WERI-Rb-1 (cell line): ENCODE measurements at regions not wholly inside any gene's neighbourhood (a gene's known extent, or its start where the extent isn't known, plus 50 kb on each side); places are given as distances from the start of the nearest gene placed in this dataset.

ENCODE experiments used
- DNase-seq: peaks from one replicate; pipeline ENCODE4 v3.0.0-alpha.2; 2020
- H3K27ac ChIP-seq: fragments of 250-450 bp; sonication (Bioruptor Pico); 2 replicates; pipeline ENCODE4 v1.5.1; 2020; ENCODE audit warnings: mild to moderate bottlenecking, moderate library complexity
- H3K27me3 ChIP-seq: fragments of 250-450 bp; sonication (Bioruptor Pico); 2 replicates; pipeline ENCODE4 v1.5.1; 2021; ENCODE audit warnings: mild to moderate bottlenecking, low read depth, moderate library complexity; ENCODE audit not compliant: insufficient read depth, severe bottlenecking
- H3K36me3 ChIP-seq: fragments of 250-450 bp; sonication (Bioruptor Pico); 2 replicates; pipeline ENCODE4 v1.5.1; 2020; ENCODE audit warnings: mild to moderate bottlenecking, moderate library complexity
- H3K4me3 ChIP-seq: 2 replicates; pipeline ENCODE4 v1.5.1; 2011; ENCODE audit warnings: low read depth, mild to moderate bottlenecking, control low read depth, low read length
- H3K9me3 ChIP-seq: fragments of 250-450 bp; sonication (Bioruptor Pico); 2 replicates; pipeline ENCODE4 v1.5.1; 2021; ENCODE audit warnings: mild to moderate bottlenecking, moderate library complexity; ENCODE audit not compliant: severe bottlenecking
- TF ChIP-seq, protein P1 (sequence below): IDR thresholded peaks from 2 replicates; pipeline ENCODE4 v1.5.1; 2011; ENCODE audit warnings: low read depth, mild to moderate bottlenecking, control low read depth, inconsistent platforms, low read length

- no peak overlapping the region for H3K27ac ChIP-seq
- TF ChIP-seq, protein P1, sequence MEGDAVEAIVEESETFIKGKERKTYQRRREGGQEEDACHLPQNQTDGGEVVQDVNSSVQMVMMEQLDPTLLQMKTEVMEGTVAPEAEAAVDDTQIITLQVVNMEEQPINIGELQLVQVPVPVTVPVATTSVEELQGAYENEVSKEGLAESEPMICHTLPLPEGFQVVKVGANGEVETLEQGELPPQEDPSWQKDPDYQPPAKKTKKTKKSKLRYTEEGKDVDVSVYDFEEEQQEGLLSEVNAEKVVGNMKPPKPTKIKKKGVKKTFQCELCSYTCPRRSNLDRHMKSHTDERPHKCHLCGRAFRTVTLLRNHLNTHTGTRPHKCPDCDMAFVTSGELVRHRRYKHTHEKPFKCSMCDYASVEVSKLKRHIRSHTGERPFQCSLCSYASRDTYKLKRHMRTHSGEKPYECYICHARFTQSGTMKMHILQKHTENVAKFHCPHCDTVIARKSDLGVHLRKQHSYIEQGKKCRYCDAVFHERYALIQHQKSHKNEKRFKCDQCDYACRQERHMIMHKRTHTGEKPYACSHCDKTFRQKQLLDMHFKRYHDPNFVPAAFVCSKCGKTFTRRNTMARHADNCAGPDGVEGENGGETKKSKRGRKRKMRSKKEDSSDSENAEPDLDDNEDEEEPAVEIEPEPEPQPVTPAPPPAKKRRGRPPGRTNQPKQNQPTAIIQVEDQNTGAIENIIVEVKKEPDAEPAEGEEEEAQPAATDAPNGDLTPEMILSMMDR = no peak
- no peaks in the 10 kb centered on the region for H3K9me3 ChIP-seq
- H3K27me3 ChIP-seq = no peaks in the 10 kb centered on the region
- no peak for DNase-seq
- H3K4me3 ChIP-seq = no peak overlapping the region
- H3K36me3 ChIP-seq = no peaks in the 10 kb centered on the region
Measured at GRCh38 chr3:150148227-150148626, 177.5 kb upstream of the PFN2 start.

DNA sequence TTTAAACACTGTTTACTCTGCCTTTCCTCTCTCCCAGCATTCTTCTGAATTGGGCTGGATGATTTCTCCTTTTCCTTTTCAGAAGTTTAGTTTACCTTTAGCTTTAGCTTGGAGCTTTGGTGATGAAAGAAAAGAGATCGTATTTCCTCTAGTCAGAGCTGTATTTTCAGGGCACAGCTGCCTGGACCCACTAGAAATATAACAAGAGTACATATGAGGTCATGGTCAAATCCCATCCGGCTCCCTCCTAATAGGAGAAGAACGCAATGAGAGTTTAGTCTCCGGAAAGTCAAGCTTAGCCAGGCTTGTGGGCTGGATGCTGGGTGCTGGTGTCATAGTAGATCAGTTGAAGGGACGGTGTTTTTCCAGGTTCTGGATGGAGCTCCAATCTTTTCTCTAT, 177.1 kb upstream of the PFN2 start:
- Histone ChIP-seq H3K9me3 (no peaks in the 10 kb centered on the region), H3K36me3 (no peaks in the 10 kb centered on the region), H3K27ac (no peak overlapping the region; the same call in 1 of the 2 replicates), H3K27me3 (no peaks in the 10 kb centered on the region), H3K4me3 (peak overlapping the region; percentile 8; the same call in 1 of the 2 replicates)
- DNase-seq = peak; percentile 33
- TF ChIP-seq, protein P1 = no peak

DNA sequence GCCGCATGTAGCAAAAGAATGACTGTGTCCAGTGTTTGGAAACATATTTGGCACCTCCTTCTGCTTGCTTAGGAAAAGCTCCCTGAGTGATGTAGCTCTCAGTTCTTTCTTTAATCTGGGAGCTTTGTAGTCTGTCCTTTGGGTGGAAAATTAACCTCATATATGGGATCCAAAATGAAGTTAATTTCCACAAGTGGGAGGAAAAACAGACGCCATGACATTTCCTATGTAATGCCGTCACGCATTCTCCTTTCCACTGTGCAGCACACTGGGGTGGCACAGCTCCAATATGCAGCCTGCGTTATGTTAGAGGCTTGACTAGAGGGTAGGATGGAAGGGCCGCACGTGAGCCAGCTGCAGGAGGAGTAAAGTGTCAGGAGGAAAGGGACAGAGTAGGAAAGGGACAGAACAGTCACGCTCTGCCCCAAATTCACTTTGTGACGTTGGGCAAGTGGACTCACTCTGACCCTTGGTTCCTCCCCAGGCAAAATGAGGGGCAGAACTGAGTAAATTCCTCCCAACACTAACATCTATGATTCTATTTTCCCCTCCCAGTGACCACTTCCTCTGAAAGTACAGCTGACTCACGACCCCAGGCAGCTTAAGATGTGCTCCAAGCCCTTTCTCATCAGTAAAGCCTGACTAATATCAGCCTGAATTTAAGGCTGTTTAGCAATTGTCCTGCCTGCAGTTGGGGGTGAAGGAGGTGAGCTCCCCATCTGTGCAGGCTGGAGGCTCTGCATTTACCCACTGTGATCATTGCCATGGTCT, 176.5 kb upstream of the PFN2 start:
- TF ChIP-seq, protein P1 = no peak
- H3K36me3 ChIP-seq = no peaks in the 10 kb centered on the region
- no peaks in the 10 kb centered on the region for H3K27me3 ChIP-seq
- H3K4me3 ChIP-seq = peak overlapping the region; percentile 8; the same call in 1 of the 2 replicates
- no peak overlapping the region; the same call in 1 of the 2 replicates for H3K27ac ChIP-seq
- peak; percentile 16 for DNase-seq
- no peaks in the 10 kb centered on the region for H3K9me3 ChIP-seq

- TF ChIP-seq, protein P1 = no peak
- no peaks in the 10 kb centered on the region for H3K27me3 ChIP-seq
- no peak for DNase-seq
- no peak overlapping the region for H3K27ac ChIP-seq
- H3K4me3 ChIP-seq = no peak overlapping the region
- no peaks in the 10 kb centered on the region for H3K36me3 ChIP-seq
- H3K9me3 ChIP-seq = no peaks in the 10 kb centered on the region
Measured at GRCh38 chr3:150145659-150146058, 175.0 kb upstream of the PFN2 start.

DNA sequence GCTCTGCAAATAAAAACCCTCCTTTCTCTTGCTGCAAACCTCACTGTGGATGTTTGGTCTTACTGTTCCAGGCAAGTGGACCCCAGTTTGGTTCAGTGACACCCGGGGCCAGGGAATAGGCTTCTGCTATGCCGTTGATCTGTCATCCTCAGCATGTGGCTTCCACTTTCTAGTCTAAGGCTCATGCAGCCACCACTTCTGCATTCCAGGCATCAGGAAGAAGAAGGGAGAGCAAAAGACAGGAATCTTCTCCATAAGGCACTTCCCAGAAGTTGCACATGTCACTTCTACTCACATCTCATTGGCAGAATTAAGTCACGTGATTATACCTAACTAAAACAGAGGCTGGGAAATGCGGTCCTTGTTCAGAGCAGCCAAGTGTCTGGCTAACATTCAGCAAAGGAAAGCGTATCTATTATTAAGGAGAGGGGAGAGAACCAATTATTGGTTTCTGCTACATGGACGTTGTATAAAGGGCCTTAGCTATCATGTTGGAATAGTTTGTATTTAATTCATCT, 173.6 kb upstream of the PFN2 start:
- Histone ChIP-seq H3K4me3 (no peak overlapping the region), H3K27me3 (no peaks in the 10 kb centered on the region), H3K36me3 (no peaks in the 10 kb centered on the region), H3K9me3 (no peaks in the 10 kb centered on the region), H3K27ac (no peak overlapping the region)
- no peak for DNase-seq
- TF ChIP-seq, protein P1 = no peak
